ENCODE measurements at regions not wholly inside any gene's neighbourhood (a gene's known extent, or its start where the extent isn't known, plus 50 kb on each side); places are given as distances from the start of the nearest gene placed in this dataset.

GRCh38 chr18:72329533-72329932 is 214.6 kb downstream of the CBLN2 start:
- no peaks in the 10 kb centered on the region for H3K36me3 ChIP-seq (replicated peaks in 1 of 2; ENCODE audit: control insufficient read depth in 1 of 2, insufficient read depth in 2 of 2, low read length in 2 of 2)
- no peaks in the 10 kb centered on the region for H3K36me3 Mint-ChIP-seq
- H3K27ac Mint-ChIP-seq: no peak overlapping the region
- TF ChIP-seq, protein P1, sequence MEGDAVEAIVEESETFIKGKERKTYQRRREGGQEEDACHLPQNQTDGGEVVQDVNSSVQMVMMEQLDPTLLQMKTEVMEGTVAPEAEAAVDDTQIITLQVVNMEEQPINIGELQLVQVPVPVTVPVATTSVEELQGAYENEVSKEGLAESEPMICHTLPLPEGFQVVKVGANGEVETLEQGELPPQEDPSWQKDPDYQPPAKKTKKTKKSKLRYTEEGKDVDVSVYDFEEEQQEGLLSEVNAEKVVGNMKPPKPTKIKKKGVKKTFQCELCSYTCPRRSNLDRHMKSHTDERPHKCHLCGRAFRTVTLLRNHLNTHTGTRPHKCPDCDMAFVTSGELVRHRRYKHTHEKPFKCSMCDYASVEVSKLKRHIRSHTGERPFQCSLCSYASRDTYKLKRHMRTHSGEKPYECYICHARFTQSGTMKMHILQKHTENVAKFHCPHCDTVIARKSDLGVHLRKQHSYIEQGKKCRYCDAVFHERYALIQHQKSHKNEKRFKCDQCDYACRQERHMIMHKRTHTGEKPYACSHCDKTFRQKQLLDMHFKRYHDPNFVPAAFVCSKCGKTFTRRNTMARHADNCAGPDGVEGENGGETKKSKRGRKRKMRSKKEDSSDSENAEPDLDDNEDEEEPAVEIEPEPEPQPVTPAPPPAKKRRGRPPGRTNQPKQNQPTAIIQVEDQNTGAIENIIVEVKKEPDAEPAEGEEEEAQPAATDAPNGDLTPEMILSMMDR (IDR thresholded peaks at IDR 0.05): no peak
- no peak overlapping the region for H3K4me2 ChIP-seq (replicated peaks; ENCODE audit: extremely low read depth, low read length, poor library complexity, severe bottlenecking)
- H2AFZ ChIP-seq (ENCODE audit: insufficient read depth, low read depth, low read length, poor library complexity, severe bottlenecking): no peak overlapping the region
- H3K4me1 ChIP-seq (ENCODE audit: control insufficient read depth in 1 of 2, insufficient read depth in 2 of 2, low read length in 2 of 2): no peaks in the 10 kb centered on the region
- no peaks in the 10 kb centered on the region for H4K20me1 ChIP-seq (ENCODE audit: insufficient read depth, low read length)
- H3K9me3 Mint-ChIP-seq: peaks cover 0 to 4% (median 0%) of the 10 kb centered on the region in 7 donors
- H3K27me3 ChIP-seq (ENCODE audit: control insufficient read depth in 2 of 2, insufficient read depth in 2 of 2, low read length in 2 of 2): no peaks in the 10 kb centered on the region
- DNase-seq: no peak
- H3K9ac ChIP-seq (ENCODE audit: insufficient read depth, low read length, poor library complexity, severe bottlenecking): no peak overlapping the region
- intact Hi-C loops (cut with micrococcal nuclease): no loop called here
- H3K4me3 Mint-ChIP-seq: no peak overlapping the region
- H3K9me3 ChIP-seq (replicated peaks in 1 of 2; ENCODE audit: control insufficient read depth in 1 of 2, insufficient read depth in 1 of 2, low read length in 2 of 2): no peaks in the 10 kb centered on the region
- no CpG with 5 or more reads among the region's 2 CpGs for WGBS (ENCODE audit: insufficient coverage)
- H3K4me1 Mint-ChIP-seq: no peaks in the 10 kb centered on the region
- no peaks in the 10 kb centered on the region for H3K79me2 ChIP-seq (ENCODE audit: insufficient read depth, low read length)
- no peak overlapping the region for H3K27ac ChIP-seq (ENCODE audit: low read depth in 1 of 2, low read length in 2 of 2)
- no peak overlapping the region for H3K4me3 ChIP-seq (replicated peaks in 1 of 3; ENCODE audit: low read depth in 2 of 3, low read length in 3 of 3)
- peaks cover 0 to 2% (median 0%) of the 10 kb centered on the region in 3 donors for H3K27me3 Mint-ChIP-seq (ENCODE audit: low read depth in 3 of 3)

- no peak for DNase-seq
- Histone ChIP-seq H4K20me1 (ENCODE audit: insufficient read depth, low read length) (no peaks in the 10 kb centered on the region), H3K27ac (ENCODE audit: low read depth in 1 of 2, low read length in 2 of 2) (no peak overlapping the region), H3K4me2 (replicated peaks; ENCODE audit: extremely low read depth, low read length, poor library complexity, severe bottlenecking) (no peak overlapping the region), H3K9ac (ENCODE audit: insufficient read depth, low read length, poor library complexity, severe bottlenecking) (no peak overlapping the region), H3K4me1 (ENCODE audit: control insufficient read depth in 1 of 2, insufficient read depth in 2 of 2, low read length in 2 of 2) (no peaks in the 10 kb centered on the region), H3K27me3 (ENCODE audit: control insufficient read depth in 2 of 2, insufficient read depth in 2 of 2, low read length in 2 of 2) (no peaks in the 10 kb centered on the region), H3K4me3 (replicated peaks in 1 of 3; ENCODE audit: low read depth in 2 of 3, low read length in 3 of 3) (no peak overlapping the region), H3K9me3 (replicated peaks in 1 of 2; ENCODE audit: control insufficient read depth in 1 of 2, insufficient read depth in 1 of 2, low read length in 2 of 2) (no peaks in the 10 kb centered on the region), H2AFZ (ENCODE audit: insufficient read depth, low read depth, low read length, poor library complexity, severe bottlenecking) (no peak overlapping the region), H3K36me3 (replicated peaks in 1 of 2; ENCODE audit: control insufficient read depth in 1 of 2, insufficient read depth in 2 of 2, low read length in 2 of 2) (no peaks in the 10 kb centered on the region), H3K79me2 (ENCODE audit: insufficient read depth, low read length) (no peaks in the 10 kb centered on the region)
- no peaks in the 10 kb centered on the region for H3K4me1 Mint-ChIP-seq
- 40% methylated on average over 1 of the region's 5 CpGs for WGBS (ENCODE audit: insufficient coverage)
- H3K27me3 Mint-ChIP-seq (ENCODE audit: low read depth in 3 of 3): no peaks in the 10 kb centered on the region
- TF ChIP-seq, protein P1 (IDR thresholded peaks at IDR 0.05): no peak
- peaks cover 0 to 4% (median 0%) of the 10 kb centered on the region in 7 donors for H3K9me3 Mint-ChIP-seq
- intact Hi-C loops (cut with micrococcal nuclease): no loop called here
- H3K36me3 Mint-ChIP-seq: no peaks in the 10 kb centered on the region
- no peak overlapping the region for H3K27ac Mint-ChIP-seq
- H3K4me3 Mint-ChIP-seq: no peak overlapping the region
Observed at GRCh38 chr18:72325307-72325706, 218.8 kb downstream of the CBLN2 start.

Measured in CD14-positive monocyte (primary cell).